Stimulated activated effector memory CD8-positive, alpha-beta T cell treated with anti-CD3 and anti-CD28 coated beads, Interleukin-12 subunit alpha, Interleukin-12 subunit beta, amount 100 ng/mL, for 72 hours (primary cell): ENCODE measurements at regions not wholly inside any gene's neighbourhood (a gene's known extent, or its start where the extent isn't known, plus 50 kb on each side); places are given as distances from the start of the nearest gene placed in this dataset.

ENCODE experiments used
- ATAC-seq: fragments of 150-1000 bp; cut with Tn5 transposase; 2 replicates; pipeline ENCODE4 v1.10.0; 2021
- DNase-seq, 2 donors: peaks; one replicate each; pipeline ENCODE4 v3.0.0; 2021 to 2022; ENCODE audit warnings: low spot score in 2 of 2
- H3K27ac Mint-ChIP-seq: one replicate; pipeline ENCODE4 v1.8.0; 2022; ENCODE audit warnings: mild to moderate bottlenecking, mixed read lengths
- H3K36me3 Mint-ChIP-seq: one replicate; pipeline ENCODE4 v1.8.0; 2022; ENCODE audit warnings: mild to moderate bottlenecking, mixed read lengths
- H3K4me1 Mint-ChIP-seq: one replicate; pipeline ENCODE4 v1.8.0; 2022; ENCODE audit warnings: mixed read lengths
- H3K4me3 Mint-ChIP-seq: one replicate; pipeline ENCODE4 v1.8.0; 2022; ENCODE audit warnings: mild to moderate bottlenecking, mixed read lengths
- H3K9me3 Mint-ChIP-seq: one replicate; pipeline ENCODE4 v1.8.0; 2022; ENCODE audit warnings: mixed read lengths

DNA sequence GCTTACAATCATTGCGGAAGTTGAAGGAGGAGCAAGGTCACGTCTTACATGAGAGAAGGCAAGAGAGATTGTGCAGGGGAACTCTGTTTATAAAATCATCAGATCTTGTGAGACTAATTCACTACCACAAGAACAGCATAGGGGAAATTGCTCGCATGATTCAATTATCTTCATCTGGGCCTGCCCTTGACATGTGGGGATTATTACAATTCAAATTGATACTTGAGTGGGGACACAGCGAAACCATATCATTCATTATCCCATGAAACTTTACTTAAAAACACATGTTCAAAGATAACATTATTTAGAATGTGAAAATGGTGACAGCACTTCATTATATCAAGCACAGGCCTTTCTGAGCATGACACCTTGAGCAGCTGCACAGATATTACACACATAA, 1087.8 kb downstream of the C4orf33 start:
- H3K4me1 Mint-ChIP-seq = no peaks in the 10 kb centered on the region
- peaks cover 4% of the 10 kb centered on the region for H3K9me3 Mint-ChIP-seq
- no peak overlapping the region for H3K4me3 Mint-ChIP-seq
- ATAC-seq = no peak
- no peak overlapping the region for H3K27ac Mint-ChIP-seq
- no peaks in the 10 kb centered on the region for H3K36me3 Mint-ChIP-seq
- no peak for DNase-seq

DNA sequence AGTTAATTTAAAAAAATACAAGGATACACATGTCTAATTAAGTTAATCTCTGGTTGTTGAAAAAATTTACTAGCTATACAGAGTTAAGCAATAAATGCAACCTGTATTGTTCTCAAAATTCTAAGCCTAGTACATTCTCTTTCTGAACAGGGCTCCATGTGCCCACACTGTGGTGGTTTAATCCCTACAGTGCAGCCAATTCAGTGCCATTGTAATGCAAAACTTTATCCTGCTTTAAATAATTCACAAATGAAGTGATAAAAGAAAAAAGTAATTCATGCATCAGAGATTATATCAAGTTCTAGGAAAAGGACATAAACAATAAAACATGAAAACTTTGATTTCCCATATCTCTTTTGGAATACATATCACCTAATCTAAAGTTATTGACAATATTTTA, 1089.2 kb downstream of the C4orf33 start:
- Mint-ChIP-seq H3K4me1 (no peaks in the 10 kb centered on the region), H3K36me3 (no peaks in the 10 kb centered on the region), H3K4me3 (no peak overlapping the region), H3K9me3 (peaks cover 7% of the 10 kb centered on the region), H3K27ac (no peak overlapping the region)
- ATAC-seq = no peak
- no peak for DNase-seq

DNA sequence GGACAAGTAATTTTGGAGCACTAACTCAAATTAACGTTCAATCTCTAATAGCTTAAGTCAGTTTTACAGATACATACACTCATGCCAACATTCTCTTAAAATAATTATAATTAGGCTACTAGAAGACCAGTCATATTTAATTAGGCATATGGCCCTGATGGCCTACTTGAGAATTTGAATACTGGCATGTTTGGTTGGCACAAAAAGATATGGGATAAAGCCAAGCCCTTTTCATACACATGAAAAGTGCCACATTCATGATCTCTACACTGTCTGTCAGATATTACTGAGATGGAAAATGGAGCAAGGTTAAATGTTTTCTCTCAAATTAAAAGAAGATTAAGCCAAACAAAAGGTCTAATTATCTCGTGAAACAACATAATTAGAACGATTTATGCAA, 1091.0 kb downstream of the C4orf33 start:
- H3K27ac Mint-ChIP-seq = no peak overlapping the region
- no peaks in the 10 kb centered on the region for H3K36me3 Mint-ChIP-seq
- peaks cover 13% of the 10 kb centered on the region for H3K9me3 Mint-ChIP-seq
- no peak for ATAC-seq
- DNase-seq = no peak
- no peak overlapping the region for H3K4me3 Mint-ChIP-seq
- H3K4me1 Mint-ChIP-seq = no peaks in the 10 kb centered on the region

DNA sequence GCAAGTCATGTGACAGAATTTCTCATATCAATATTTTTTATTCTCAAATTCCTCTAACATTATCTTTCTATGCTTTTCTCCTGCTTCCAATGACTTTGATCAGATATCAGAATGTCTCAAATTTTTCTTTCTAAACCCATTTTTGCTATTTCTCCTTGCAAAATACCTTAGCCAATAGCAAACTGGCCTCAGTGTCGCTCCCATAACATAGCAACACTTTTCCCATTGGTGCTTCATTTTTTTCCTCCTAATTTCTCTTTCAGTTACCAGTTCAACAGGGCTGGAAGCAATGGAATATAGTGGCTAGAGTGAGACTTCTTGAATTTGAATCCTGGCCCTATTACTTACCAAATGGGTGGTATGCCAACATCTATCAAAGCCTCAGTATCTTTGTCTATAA, 1091.6 kb downstream of the C4orf33 start:
- peaks cover 17% of the 10 kb centered on the region for H3K9me3 Mint-ChIP-seq
- H3K4me3 Mint-ChIP-seq = no peak overlapping the region
- no peak overlapping the region for H3K27ac Mint-ChIP-seq

DNA sequence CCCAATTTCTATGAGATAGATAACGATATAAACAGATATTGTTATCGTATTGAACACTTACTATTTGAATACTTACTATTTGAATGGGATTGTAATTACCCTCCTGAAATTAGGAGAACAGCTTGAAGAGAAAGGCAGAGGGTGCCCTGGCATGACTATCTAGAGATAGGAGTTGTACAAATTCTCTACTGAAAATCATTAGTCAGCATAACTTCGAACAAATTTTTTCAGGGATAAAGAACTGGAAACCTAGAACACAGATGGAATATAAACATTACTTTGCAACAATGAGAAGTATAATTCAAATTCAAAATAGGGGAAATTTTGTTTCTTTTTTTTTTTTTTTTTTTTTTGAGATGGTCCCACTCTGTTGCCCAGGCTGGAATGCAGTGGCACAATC, 1096.8 kb downstream of the C4orf33 start:
- peaks cover 24% of the 10 kb centered on the region for H3K9me3 Mint-ChIP-seq
- no peak overlapping the region for H3K27ac Mint-ChIP-seq
- no peaks in the 10 kb centered on the region for H3K4me1 Mint-ChIP-seq
- ATAC-seq = no peak
- no peak for DNase-seq
- no peak overlapping the region for H3K4me3 Mint-ChIP-seq
- no peaks in the 10 kb centered on the region for H3K36me3 Mint-ChIP-seq

More for the DNA sequence above, 1091.6 kb downstream of the C4orf33 start:
- ATAC-seq (no peak), DNase-seq (no peak)
- H3K36me3 Mint-ChIP-seq = no peaks in the 10 kb centered on the region
- H3K4me1 Mint-ChIP-seq = no peaks in the 10 kb centered on the region

DNA sequence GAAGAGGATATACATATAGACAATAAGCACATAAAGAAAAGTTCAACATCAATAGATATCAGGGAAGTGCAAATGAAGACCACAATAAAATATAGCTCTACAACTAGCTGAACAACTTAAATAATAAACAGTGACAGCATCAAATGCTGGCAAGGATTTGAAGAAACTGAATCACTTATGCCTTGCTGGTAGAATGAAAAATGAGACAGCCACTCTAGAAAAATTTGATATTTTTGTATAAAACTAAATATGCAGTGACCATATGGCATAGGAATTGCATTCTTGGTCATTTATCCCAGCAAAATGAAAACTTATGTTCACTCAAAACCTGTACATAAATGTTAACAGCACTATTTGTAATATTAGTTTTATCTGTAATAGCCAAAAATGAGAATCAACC, 1102.0 kb downstream of the C4orf33 start:
- no peaks in the 10 kb centered on the region for H3K36me3 Mint-ChIP-seq
- H3K27ac Mint-ChIP-seq = no peak overlapping the region
- no peaks in the 10 kb centered on the region for H3K4me1 Mint-ChIP-seq
- H3K9me3 Mint-ChIP-seq = peaks cover 13% of the 10 kb centered on the region
- no peak for ATAC-seq
- DNase-seq = no peak
- H3K4me3 Mint-ChIP-seq = no peak overlapping the region

DNA sequence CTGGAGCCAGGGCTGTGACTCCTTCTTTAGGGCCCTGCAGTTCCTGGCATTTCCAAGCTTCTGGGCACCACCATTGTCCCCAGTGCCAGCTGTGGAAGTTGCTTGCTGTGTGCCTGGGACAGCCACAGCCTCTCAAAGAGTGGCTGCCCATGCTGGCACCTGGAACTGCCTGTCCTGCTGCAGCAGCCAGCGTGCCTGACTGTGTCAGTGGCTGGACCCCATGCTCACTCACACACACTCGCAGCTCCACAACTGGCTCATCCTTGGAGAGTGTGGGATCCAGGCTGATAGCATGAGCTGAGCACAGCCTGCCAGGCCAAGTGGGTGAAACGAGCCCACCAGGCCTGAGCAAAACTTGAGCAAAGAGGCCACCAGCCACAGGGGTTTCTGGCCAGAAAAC, 1107.6 kb downstream of the C4orf33 start:
- Mint-ChIP-seq H3K36me3 (no peaks in the 10 kb centered on the region), H3K27ac (no peak overlapping the region), H3K9me3 (peaks cover 5% of the 10 kb centered on the region), H3K4me1 (no peaks in the 10 kb centered on the region), H3K4me3 (no peak overlapping the region)
- ATAC-seq (no peak), DNase-seq (no peak)

DNA sequence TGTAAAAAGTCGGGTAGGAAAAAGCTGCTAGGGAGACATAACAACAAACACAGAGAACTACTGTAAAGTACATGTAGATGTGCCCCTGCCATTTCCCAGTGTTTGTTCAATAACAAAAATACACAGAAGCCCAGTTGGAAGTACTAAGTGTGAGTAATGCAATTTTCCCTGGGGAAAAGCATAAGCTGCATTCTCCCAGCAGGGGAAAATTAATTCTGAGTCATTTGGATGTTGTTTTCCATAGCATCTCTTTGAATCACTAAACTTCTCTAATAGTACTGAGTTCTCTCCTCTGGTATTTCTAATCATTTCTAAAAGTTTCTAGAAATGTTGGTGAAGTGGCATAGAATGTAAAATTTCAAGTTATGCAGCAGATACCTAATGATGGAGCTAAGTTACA, 1114.9 kb downstream of the C4orf33 start:
- no peak overlapping the region for H3K4me3 Mint-ChIP-seq
- H3K4me1 Mint-ChIP-seq = no peaks in the 10 kb centered on the region
- no peaks in the 10 kb centered on the region for H3K36me3 Mint-ChIP-seq
- no peak overlapping the region for H3K27ac Mint-ChIP-seq
- H3K9me3 Mint-ChIP-seq = peaks cover 7% of the 10 kb centered on the region
- DNase-seq (no peak), ATAC-seq (no peak)

DNA sequence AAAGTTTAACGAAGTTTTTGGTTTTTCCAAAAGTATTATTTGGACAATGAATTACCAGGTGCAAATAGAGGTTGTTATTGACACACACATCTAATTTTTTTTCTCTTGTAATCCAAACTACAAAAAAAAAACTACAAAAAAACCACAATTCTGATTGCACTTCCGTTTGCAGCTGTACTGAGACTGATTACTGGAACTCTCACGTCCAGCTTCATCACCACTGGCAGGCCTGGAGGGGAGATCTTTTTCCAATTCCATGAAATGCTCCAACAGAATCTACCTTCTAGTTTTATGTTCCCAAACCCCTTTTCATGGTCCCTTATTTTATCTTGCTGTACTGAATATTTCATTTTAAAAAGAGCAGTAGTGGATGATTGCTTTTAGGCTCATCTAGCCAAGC, 1118.3 kb downstream of the C4orf33 start:
- Mint-ChIP-seq H3K4me3 (no peak overlapping the region), H3K9me3 (peaks cover 7% of the 10 kb centered on the region), H3K27ac (no peak overlapping the region), H3K4me1 (no peaks in the 10 kb centered on the region), H3K36me3 (no peaks in the 10 kb centered on the region)
- DNase-seq (no peak), ATAC-seq (no peak)

DNA sequence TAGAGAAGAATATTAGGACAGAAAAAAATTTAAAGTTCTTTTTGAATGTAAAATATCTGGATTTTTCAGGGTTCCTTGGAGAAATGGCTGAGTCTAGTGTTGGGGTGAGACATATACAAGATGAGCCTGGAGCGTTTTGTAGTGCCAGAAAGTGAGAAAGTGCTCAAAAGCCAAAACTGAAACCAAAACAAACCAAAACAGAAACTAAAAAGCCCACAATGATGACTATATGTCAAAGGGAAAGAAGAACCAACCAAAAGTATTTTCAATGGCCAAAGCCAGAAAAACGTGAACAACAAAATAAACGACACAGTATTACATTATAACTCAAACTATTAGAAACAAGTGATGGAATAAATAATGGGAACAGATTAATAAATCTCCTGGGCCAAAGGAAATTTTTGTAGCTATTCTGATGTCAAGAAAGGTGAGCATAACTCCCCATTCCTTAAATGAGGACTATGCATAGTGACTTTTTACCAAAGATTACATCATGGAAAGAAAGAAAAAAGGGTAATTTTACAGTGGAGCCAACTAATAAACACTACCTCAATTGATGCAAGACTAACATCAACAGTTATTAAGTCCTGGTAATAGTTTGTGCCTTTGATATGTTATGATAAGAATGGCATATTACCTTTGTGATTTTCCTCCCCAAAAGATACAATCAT, 1137.6 kb downstream of the C4orf33 start:
- Mint-ChIP-seq H3K36me3 (no peaks in the 10 kb centered on the region), H3K9me3 (peaks cover 8% of the 10 kb centered on the region), H3K4me1 (no peaks in the 10 kb centered on the region), H3K27ac (no peak overlapping the region), H3K4me3 (no peak overlapping the region)
- no peak for DNase-seq
- ATAC-seq = peak; percentile 42

DNA sequence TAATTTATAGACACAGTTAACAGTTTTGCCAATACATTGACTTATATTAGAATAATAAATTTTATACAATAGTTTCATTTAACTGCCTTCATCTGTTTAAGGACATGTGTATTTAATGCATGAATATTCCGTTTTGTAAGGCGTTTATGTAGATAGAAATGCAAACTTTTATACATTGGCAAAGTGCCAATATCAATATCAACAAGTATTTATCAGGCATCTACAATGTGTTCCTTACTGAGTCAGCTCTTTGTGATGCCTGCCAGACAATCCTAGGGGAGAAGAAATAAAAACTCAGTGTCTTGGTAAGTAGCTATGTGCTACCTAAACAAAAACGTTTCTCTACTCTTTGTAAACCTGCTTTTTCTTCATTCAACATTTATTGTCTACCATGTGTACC, 1142.2 kb downstream of the C4orf33 start:
- no peak for DNase-seq
- Mint-ChIP-seq H3K36me3 (no peaks in the 10 kb centered on the region), H3K4me1 (no peaks in the 10 kb centered on the region), H3K4me3 (no peak overlapping the region), H3K9me3 (peaks cover 18% of the 10 kb centered on the region), H3K27ac (no peak overlapping the region)
- no peak for ATAC-seq

DNA sequence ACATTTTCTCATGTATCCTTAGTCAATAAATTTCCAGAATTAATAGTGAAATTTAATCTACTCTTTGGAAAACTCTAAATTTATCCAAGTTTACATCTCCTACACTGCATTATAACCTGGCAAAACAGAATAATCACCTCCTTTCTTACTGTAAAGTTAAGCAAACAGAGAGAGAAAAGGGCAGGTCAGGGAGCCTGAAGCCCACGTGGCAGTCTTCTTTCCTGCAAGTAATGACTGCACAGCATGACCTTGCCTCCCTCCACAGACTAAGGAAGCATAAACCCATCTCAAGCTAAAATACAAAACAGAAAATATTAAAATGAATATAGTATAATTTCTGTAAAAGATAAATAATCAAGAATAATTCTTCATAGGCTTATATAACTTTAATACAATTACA, 1153.0 kb downstream of the C4orf33 start:
- Mint-ChIP-seq H3K27ac (no peak overlapping the region), H3K36me3 (no peaks in the 10 kb centered on the region), H3K4me1 (no peaks in the 10 kb centered on the region), H3K4me3 (no peak overlapping the region), H3K9me3 (peaks cover 2% of the 10 kb centered on the region)
- ATAC-seq = no peak
- DNase-seq = no peak

DNA sequence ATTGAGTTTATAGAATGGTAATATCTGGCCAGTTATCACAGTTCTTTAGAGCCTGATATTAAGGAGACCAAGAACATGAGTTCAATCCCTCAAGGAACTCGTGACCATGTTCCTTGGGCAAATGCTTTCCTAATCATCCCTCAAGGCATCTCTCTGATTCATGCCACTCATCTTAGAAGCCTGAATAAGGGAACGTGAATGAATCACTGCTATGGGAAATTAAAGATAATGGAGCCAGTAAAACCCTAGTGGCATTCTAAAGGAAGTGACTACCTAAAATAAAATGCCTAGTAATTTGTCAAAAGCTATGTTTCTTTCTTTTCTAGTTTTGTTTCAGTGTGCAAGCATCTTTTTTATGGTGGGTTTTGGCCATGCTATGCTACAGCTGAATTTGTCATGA, 1161.3 kb downstream of the C4orf33 start:
- no peaks in the 10 kb centered on the region for H3K4me1 Mint-ChIP-seq
- DNase-seq = no peak
- H3K9me3 Mint-ChIP-seq = peaks cover 2% of the 10 kb centered on the region
- no peak for ATAC-seq
- H3K4me3 Mint-ChIP-seq = no peak overlapping the region
- H3K27ac Mint-ChIP-seq = no peak overlapping the region
- no peaks in the 10 kb centered on the region for H3K36me3 Mint-ChIP-seq

DNA sequence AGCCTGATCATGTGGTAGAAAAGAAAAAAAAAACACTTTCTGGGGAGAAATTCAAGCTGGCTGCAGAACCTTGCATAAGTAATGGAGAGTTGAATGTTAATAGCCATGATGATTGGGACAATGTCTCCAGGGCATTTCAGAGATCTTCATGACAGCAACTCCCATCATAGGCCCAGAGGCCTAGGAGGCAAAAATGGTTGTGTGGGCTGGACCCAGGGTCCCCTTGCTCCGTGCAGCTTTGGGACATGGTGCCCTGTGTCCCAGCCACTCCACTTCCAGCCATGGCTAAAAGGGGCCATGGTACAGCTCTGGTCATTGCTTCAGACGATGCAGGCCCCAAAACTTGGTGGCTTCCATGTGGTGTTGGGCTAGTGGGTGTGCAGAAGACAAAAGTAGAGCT, 1170.9 kb downstream of the C4orf33 start:
- Mint-ChIP-seq H3K9me3 (peaks cover 25% of the 10 kb centered on the region), H3K4me1 (no peaks in the 10 kb centered on the region), H3K36me3 (no peaks in the 10 kb centered on the region), H3K4me3 (no peak overlapping the region), H3K27ac (no peak overlapping the region)
- DNase-seq (no peak), ATAC-seq (no peak)

DNA sequence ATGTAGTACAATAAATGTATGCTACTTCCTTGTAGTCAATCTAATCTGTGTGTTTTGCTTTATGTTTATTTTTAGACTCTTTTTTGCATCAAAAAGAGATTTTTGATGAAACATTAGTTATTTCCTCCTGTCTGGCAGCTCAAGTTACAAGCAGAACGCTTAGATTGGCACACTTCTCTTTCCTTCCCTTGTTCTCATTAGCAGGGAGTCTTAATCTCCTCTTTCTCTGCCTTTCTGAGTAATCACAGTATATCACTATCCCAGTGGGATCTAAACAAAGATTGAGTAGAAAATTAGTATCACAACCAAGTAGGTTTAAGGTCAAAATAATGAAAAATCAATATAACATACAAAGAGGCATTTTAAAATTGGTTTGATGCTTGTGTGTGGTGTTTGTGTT, 1192.6 kb downstream of the C4orf33 start:
- H3K4me3 Mint-ChIP-seq = no peak overlapping the region
- DNase-seq = no peak
- no peak for ATAC-seq

DNA sequence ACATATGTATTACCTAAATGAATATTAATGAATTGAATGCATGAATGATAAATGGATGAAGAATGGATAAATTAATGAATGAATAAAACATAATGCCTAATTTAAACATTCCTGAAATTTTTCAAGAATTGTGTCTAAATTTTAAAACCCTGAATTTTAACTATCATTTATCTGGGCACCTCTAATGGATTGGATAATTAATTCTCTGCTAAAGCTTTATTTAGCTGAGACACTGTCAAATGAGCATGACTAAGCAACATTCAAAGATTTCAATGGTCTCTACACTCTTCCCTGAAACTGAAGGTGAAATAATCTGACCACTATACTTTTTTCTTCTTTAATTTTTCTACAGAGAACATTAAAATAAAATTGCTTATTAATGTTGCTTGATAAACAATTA, 1197.7 kb downstream of the C4orf33 start:
- H3K36me3 Mint-ChIP-seq = no peaks in the 10 kb centered on the region
- ATAC-seq = no peak
- no peaks in the 10 kb centered on the region for H3K4me1 Mint-ChIP-seq
- H3K27ac Mint-ChIP-seq = no peak overlapping the region
- H3K9me3 Mint-ChIP-seq = peaks cover 9% of the 10 kb centered on the region
- DNase-seq = no peak
- H3K4me3 Mint-ChIP-seq = no peak overlapping the region

More for the DNA sequence above, 1192.6 kb downstream of the C4orf33 start:
- H3K27ac Mint-ChIP-seq = no peak overlapping the region
- no peaks in the 10 kb centered on the region for H3K36me3 Mint-ChIP-seq
- H3K9me3 Mint-ChIP-seq = peaks cover 16% of the 10 kb centered on the region
- H3K4me1 Mint-ChIP-seq = no peaks in the 10 kb centered on the region

DNA sequence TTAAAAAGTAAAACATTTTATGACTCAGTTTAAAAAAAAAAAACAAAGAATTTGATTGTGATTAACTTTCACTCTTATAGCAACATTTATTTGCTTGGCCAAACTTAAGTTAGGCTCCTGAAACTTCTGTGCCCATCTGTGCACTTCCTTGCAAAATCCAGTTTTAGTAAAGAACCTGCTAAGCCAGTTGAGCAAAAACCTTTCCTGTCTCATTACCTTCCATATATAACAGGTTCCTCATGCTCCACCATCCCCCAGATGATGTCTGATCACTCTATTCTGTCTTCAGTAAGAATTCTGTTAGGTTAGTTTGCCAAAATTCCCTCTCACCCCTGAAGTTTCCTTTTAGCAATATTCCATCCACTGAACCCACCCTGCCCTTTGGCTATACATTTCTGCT, 1200.5 kb downstream of the C4orf33 start:
- no peak overlapping the region for H3K4me3 Mint-ChIP-seq
- peaks cover 11% of the 10 kb centered on the region for H3K9me3 Mint-ChIP-seq
- no peaks in the 10 kb centered on the region for H3K4me1 Mint-ChIP-seq
- DNase-seq (no peak), ATAC-seq (no peak)
- H3K36me3 Mint-ChIP-seq = no peaks in the 10 kb centered on the region
- no peak overlapping the region for H3K27ac Mint-ChIP-seq
